Large intestine (tissue), 3 donors: ENCODE measurements at regions not wholly inside any gene's neighbourhood (a gene's known extent, or its start where the extent isn't known, plus 50 kb on each side); places are given as distances from the start of the nearest gene placed in this dataset.
"Not testable (repeated sequence)": the region's sequence is repeated elsewhere in the genome, so short reads cannot be mapped to it uniquely, and the experiment has no call there.

Experiments
- DNase-seq, 2 donors: peaks; one replicate each; pipeline versions ENCODE4 v3.0.0 to v3.0.0-alpha.2; 2013
- H3K27ac ChIP-seq: one replicate; pipeline ENCODE4 v1.5.1; 2013; ENCODE audit warnings: low read length
- H3K27me3 ChIP-seq: 2 replicates; pipeline ENCODE4 v1.6.1; 2013; ENCODE audit warnings: low read length; ENCODE audit not compliant: control insufficient read depth, insufficient read depth
- H3K36me3 ChIP-seq: 2 replicates; pipeline ENCODE4 v1.6.1; 2013; ENCODE audit warnings: low read length; ENCODE audit not compliant: control insufficient read depth, insufficient read depth
- H3K4me1 ChIP-seq: one replicate; pipeline ENCODE4 v1.6.1; 2013; ENCODE audit warnings: low read length; ENCODE audit not compliant: control insufficient read depth, insufficient read depth
- H3K4me3 ChIP-seq: one replicate; pipeline ENCODE4 v1.5.1; 2013; ENCODE audit warnings: low read length
- H3K9me3 ChIP-seq: one replicate; pipeline ENCODE4 v1.6.1; 2013; ENCODE audit warnings: mild to moderate bottlenecking, low read depth, low read length, moderate library complexity; ENCODE audit not compliant: control insufficient read depth
- WGBS: methylation state at CpG from one replicate; pipeline ENCODE4 v1.1.5; 2013; ENCODE audit warnings: low lambda C conversion rate; ENCODE audit not compliant: insufficient coverage; 5-methylcytosine and 5-hydroxymethylcytosine counted together

DNA sequence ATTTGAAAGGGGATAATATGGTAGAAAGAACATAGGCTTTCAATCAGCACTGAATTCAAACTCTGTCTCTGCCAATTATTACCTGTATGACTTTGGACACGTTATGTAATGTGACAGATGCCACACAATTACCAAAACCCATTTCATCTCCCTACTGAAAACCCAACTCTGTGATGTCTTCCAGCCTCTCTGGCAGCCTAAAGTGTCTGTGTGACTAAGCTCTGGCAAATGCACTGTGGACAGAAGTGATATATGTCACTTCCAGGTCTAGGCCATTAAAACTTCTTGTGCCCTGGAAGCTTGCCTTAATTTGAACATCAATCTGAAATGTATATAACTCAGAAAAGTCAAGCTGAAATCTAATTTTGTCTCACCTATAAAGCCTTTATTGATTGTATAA is 552.0 kb downstream of the RFC3 start:
- Histone ChIP-seq H3K4me1 (no peaks in the 10 kb centered on the region), H3K27ac (no peak overlapping the region), H3K36me3 (no peaks in the 10 kb centered on the region), H3K9me3 (no peaks in the 10 kb centered on the region), H3K4me3 (no peak overlapping the region), H3K27me3 (no peaks in the 10 kb centered on the region)
- no peak for DNase-seq
- WGBS = no CpG with 5 or more reads among the region's 1 CpG

DNA sequence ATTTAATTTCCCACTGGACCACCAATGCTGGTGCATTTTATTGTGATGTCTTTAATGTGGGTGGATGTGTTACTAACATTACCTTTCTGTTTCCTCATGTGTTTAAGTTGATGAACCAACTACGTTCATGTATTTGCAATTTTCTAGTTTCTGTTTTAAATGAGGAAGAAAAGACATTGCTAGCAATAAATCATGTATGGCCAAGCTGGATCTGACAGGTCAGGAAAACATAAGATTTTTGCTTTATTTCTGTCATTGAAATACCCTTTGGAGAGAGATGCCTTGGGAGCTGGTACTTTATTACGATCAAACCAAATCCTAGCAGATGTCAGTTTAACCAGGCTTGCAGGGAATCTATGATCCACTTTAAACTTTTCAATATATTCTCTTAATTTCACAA is 553.2 kb downstream of the RFC3 start:
- Histone ChIP-seq H3K27ac (no peak overlapping the region), H3K27me3 (no peaks in the 10 kb centered on the region), H3K36me3 (no peaks in the 10 kb centered on the region), H3K9me3 (no peaks in the 10 kb centered on the region), H3K4me3 (no peak overlapping the region), H3K4me1 (no peaks in the 10 kb centered on the region)
- WGBS = 100% methylated on average over 1 of the region's 2 CpGs
- no peak for DNase-seq

DNA sequence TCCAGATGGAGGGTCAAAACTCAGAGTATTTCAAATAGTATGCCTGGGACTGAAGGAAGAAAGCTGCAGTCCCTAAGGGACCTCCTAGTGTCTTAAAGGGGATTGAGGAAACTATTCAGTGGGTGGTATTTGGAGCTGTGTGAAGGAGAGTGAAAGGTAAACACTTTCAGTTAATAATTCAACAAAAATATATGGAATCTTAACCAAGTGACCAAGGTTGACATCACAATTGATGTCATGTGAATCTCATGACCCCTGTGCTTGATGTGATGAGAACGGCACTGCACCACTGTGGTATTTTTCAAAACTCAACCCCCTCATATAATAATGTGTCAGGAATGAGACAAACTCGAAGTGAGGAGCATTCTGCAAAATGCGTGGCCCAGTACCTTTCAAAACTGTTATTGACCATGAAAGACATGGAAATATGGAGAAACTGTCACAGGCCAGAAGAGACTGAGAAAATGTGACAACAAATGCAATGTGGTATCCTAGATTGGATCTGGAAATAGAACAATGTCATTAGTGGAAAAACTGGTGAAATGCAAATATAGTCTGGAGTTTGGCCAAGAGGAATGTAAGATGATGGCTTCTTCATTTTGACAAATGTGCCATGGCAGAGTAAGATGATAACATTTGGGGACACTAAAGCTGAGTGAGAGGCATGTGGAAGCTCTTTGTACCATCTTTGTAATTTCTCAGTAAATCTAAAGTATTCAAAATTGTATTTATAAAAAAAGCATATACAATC is 553.9 kb downstream of the RFC3 start:
- H3K27me3 ChIP-seq = no peaks in the 10 kb centered on the region
- H3K36me3 ChIP-seq = no peaks in the 10 kb centered on the region
- H3K27ac ChIP-seq = no peak overlapping the region
- no peak overlapping the region for H3K4me3 ChIP-seq
- no peaks in the 10 kb centered on the region for H3K9me3 ChIP-seq
- WGBS = 62% methylated on average over 2 of the region's 3 CpGs
- H3K4me1 ChIP-seq = no peaks in the 10 kb centered on the region
- no peak for DNase-seq

DNA sequence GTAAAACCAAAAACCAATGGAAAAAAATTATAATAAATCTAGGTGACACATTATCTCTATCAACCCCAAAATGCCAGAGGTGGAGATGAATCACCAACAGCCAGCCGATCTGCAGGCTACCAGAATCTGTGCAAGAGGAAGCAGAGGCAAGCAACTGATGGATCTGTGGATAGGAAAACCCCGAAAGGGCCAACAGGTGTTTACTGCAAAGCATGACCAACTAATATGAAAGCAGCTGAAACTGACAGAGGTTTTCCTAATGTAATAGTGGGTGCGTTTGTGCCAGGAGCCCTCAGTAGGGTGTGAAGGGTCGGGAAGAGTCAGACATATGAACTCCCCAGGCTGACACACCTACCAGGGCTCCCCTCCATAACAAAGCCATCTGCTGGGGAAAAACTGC is 554.6 kb downstream of the RFC3 start:
- Histone ChIP-seq H3K36me3 (no peaks in the 10 kb centered on the region), H3K4me1 (no peaks in the 10 kb centered on the region), H3K9me3 (no peaks in the 10 kb centered on the region), H3K4me3 (no peak overlapping the region), H3K27me3 (no peaks in the 10 kb centered on the region), H3K27ac (no peak overlapping the region)
- no peak for DNase-seq
- WGBS = 50% methylated on average over 2 of the region's 4 CpGs

DNA sequence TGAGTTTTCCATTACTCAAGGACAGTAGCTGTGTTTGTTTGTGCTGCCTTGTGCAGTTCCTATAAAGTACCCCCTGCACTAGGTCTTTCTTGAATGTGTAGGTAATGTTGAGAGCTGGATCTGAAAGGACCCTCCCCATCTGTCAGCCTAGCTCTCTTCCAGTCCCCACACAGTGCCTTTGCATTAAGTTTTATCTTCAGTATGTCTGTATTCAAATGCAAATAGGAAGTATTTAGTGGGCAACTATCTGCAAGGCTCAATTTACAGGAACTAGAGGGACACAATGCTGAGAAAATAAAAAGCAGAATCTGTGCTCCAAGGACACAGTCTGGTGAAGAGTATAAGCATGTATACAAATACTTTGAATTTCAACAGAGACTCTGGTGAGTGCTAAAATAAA is 558.5 kb downstream of the RFC3 start:
- no peak for DNase-seq
- no peak overlapping the region for H3K27ac ChIP-seq
- H3K4me1 ChIP-seq = no peaks in the 10 kb centered on the region
- no peaks in the 10 kb centered on the region for H3K9me3 ChIP-seq
- no peak overlapping the region for H3K4me3 ChIP-seq
- H3K36me3 ChIP-seq = no peaks in the 10 kb centered on the region
- H3K27me3 ChIP-seq = no peaks in the 10 kb centered on the region

DNA sequence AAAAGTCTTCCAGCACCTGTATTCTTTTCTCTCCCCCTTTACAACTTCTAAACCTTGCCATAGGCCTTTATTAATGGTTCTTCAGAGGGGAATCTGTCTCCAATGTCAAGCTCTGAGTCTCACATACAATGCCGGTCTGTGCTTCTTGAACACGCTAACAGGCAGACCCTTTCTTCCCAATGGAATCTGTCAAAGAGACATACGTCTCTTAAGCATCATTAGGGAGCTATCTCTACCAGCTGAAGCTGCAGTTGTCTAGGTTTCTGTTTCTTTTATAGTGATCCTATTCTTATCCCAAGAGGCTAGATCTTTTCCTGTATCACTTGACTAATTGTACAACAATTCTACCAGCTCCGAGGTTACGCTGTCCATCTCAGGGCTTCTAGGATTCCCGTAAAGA is 560.8 kb upstream of the NBEA start:
- DNase-seq = no peak

DNA sequence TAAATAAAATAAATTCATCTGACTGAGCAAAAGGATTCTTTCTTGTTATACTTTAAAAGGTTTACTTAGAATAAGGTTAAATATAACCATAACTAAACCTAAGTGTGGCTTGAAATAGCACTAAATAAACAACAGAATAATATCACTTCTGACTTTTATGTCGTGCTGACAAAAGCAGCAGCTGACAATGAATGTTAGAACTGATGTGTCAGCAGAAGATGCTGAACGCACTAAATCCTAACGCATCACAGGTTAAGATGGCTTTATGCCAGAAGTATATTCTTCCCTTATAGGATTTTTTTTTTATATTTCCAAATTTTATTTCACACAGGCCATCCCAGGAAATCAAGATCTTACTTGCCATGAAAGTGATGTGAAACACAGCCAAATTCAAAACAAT is 558.3 kb upstream of the NBEA start:
- WGBS = no CpG with 5 or more reads among the region's 3 CpGs
- Histone ChIP-seq H3K4me1 (no peaks in the 10 kb centered on the region), H3K27ac (no peak overlapping the region), H3K27me3 (no peaks in the 10 kb centered on the region), H3K4me3 (no peak overlapping the region), H3K9me3 (no peaks in the 10 kb centered on the region), H3K36me3 (no peaks in the 10 kb centered on the region)
- DNase-seq = no peak

More for the DNA sequence above, 560.8 kb upstream of the NBEA start:
- Histone ChIP-seq H3K9me3 (no peaks in the 10 kb centered on the region), H3K27ac (no peak overlapping the region), H3K4me3 (no peak overlapping the region), H3K27me3 (no peaks in the 10 kb centered on the region), H3K4me1 (no peaks in the 10 kb centered on the region), H3K36me3 (no peaks in the 10 kb centered on the region)
- no CpG with 5 or more reads among the region's 6 CpGs for WGBS

DNA sequence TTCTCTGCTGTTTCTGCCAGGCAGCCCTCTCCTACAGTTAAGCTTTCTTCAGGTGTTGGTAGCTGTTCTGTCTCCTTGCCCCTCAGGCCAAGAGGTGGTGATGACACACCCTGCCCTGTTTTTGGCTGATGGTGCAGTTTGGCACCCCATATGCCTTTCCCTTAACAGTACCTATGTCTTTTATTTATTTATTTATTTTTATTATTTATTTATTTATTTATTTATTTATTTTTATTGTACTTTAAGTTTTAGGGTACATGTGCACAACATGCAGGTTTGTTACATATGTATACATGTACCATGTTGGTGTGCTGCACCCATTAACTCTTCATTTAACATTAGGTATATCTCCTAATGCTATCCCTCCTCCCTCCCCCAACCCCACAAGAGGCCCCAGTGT is 555.8 kb upstream of the NBEA start:
- H3K27ac ChIP-seq, DNase-seq, H3K36me3 ChIP-seq, H3K27me3 ChIP-seq, H3K4me3 ChIP-seq, H3K9me3 ChIP-seq, H3K4me1 ChIP-seq: not testable (repeated sequence)

DNA sequence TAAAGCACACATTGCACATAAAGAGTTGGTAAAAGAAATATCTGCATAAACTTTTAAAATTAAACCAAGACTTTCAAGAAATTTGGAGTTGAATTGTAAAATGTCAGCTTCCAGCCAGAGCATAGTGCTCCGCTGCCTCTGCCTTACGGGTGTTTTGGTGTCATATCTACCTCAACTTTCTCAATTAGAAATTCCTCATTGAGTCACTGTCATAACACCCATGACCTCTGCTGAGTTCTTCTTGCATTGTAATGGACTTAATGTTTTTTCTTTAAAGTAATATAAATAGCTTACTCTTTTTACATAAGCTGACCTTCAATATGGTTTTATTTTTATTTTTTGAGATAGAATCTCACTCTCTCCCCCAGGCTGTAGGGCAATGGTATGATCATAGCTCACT is 551.0 kb upstream of the NBEA start:
- no peak overlapping the region for H3K27ac ChIP-seq
- peaks cover 4% of the 10 kb centered on the region for H3K9me3 ChIP-seq
- DNase-seq = no peak
- no peak overlapping the region for H3K4me3 ChIP-seq
- no peaks in the 10 kb centered on the region for H3K27me3 ChIP-seq
- no peaks in the 10 kb centered on the region for H3K36me3 ChIP-seq
- 100% methylated on average over 1 of the region's 2 CpGs for WGBS
- H3K4me1 ChIP-seq = no peaks in the 10 kb centered on the region

DNA sequence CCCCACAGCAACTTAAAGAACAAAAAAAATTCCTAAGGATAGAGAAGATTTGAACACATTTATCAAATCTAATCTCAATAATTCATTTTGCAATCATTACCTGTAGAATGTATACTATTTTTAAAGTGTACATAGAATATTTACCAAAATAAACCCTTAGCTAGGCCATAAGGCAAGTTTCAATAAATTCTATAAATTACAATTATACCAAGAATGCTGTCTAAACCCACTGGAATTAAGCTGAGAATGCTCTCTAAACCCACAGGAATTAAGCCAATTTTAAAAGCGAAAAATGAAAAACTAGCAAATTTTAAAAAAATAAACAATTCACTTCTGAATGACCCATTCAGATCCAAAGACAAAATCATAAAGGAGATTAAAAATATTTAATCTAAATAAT is 540.4 kb upstream of the NBEA start:
- H3K27me3 ChIP-seq = no peaks in the 10 kb centered on the region
- DNase-seq = no peak
- H3K4me3 ChIP-seq = no peak overlapping the region
- WGBS = 100% methylated on average over 1 of the region's 1 CpG
- H3K36me3 ChIP-seq = no peaks in the 10 kb centered on the region
- H3K27ac ChIP-seq = no peak overlapping the region
- no peaks in the 10 kb centered on the region for H3K9me3 ChIP-seq
- no peaks in the 10 kb centered on the region for H3K4me1 ChIP-seq

DNA sequence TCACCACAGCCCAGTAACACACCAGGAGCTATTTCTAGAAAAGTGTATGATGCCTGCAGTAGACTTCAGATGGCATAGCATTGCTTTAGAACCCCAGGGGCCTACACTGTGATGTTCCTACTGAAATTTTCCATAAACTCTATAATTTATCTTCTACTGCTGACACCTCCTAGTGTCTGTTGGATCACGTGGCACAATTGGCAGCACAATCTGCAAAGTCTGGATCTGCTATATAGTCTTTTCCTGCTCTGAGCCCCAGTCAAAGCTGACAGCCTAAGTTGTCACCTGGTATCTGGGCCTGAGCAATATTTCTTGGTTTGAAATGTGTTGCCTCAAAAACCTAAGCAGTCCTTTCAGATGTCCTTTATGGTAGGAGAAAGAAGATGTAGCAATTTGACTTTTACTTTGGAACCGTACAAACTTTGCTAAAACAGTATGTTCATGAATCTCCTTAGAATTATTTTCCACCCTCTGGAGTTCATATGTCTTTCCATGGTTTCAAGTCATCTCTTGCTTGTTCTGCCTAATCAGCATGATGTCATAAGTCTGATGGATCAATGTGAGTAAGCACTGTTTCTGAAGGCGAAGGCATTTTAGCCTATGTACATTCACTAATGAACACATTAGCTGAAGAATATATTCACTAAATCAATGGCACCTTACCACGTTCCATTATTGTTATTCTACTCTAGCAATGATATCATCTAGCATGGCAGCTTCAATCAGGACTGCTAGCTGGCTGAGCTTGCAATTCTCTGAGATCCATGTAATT is 536.5 kb upstream of the NBEA start:
- Histone ChIP-seq H3K27ac (no peak overlapping the region), H3K9me3 (no peaks in the 10 kb centered on the region), H3K27me3 (no peaks in the 10 kb centered on the region), H3K4me1 (no peaks in the 10 kb centered on the region), H3K36me3 (no peaks in the 10 kb centered on the region), H3K4me3 (no peak overlapping the region)
- 100% methylated on average over 2 of the region's 4 CpGs for WGBS
- no peak for DNase-seq
